Fibroblast of skin of scalp (primary cell): ENCODE measurements at regions not wholly inside any gene's neighbourhood (a gene's known extent, or its start where the extent isn't known, plus 50 kb on each side); places are given as distances from the start of the nearest gene placed in this dataset.
"Not testable (repeated sequence)": the region's sequence is repeated elsewhere in the genome, so short reads cannot be mapped to it uniquely, and the experiment has no call there.

Experiments
- DNase-seq: peaks from one replicate; pipeline ENCODE4 v3.0.0-alpha.2; 2013

GRCh38 chr20:22691369-22692118 lies 107.2 kb upstream of the FOXA2 start:
- DNase-seq: peak; percentile 77

- no peak for DNase-seq
These were observed 107.7 kb upstream of the FOXA2 start for GRCh38 chr20:22692119-22692475.

- DNase-seq: not testable (repeated sequence)
These were observed 108.2 kb upstream of the FOXA2 start for GRCh38 chr20:22692620-22693019.

GRCh38 chr20:22696759-22697158 lies 112.4 kb upstream of the FOXA2 start:
- no peak for DNase-seq

- DNase-seq: no peak
These were observed 114.0 kb upstream of the FOXA2 start for GRCh38 chr20:22698259-22698842.

- no peak for DNase-seq
These were observed 115.0 kb upstream of the FOXA2 start for GRCh38 chr20:22699396-22699795.

GRCh38 chr20:22700367-22700766 lies 116.0 kb upstream of the FOXA2 start:
- peak; percentile 90 for DNase-seq

- no peak for DNase-seq
These were observed 117.4 kb upstream of the FOXA2 start for GRCh38 chr20:22701679-22702308.

- DNase-seq: no peak
These were observed 119.5 kb upstream of the FOXA2 start for GRCh38 chr20:22703843-22704242.

GRCh38 chr20:22711971-22712755 lies 127.8 kb upstream of the FOXA2 start:
- no peak for DNase-seq

GRCh38 chr20:22716821-22717351 lies 132.5 kb upstream of the FOXA2 start:
- peak; percentile 40 for DNase-seq

- DNase-seq: no peak
These were observed 133.1 kb upstream of the FOXA2 start for GRCh38 chr20:22717466-22717865.

GRCh38 chr20:22719167-22719591 lies 134.8 kb upstream of the FOXA2 start:
- DNase-seq: no peak

GRCh38 chr20:22720206-22720605 lies 135.8 kb upstream of the FOXA2 start:
- DNase-seq: no peak

- no peak for DNase-seq
These were observed 138.4 kb upstream of the FOXA2 start for GRCh38 chr20:22722811-22723210.

GRCh38 chr20:22723659-22724058 lies 139.3 kb upstream of the FOXA2 start:
- peak; percentile 64 for DNase-seq

- no peak for DNase-seq
These were observed 143.9 kb upstream of the FOXA2 start for GRCh38 chr20:22728146-22728745.

- DNase-seq: no peak
These were observed 144.8 kb upstream of the FOXA2 start for GRCh38 chr20:22729180-22729579.

GRCh38 chr20:22729616-22730236 lies 145.4 kb upstream of the FOXA2 start:
- no peak for DNase-seq

- DNase-seq: no peak
These were observed 148.4 kb upstream of the FOXA2 start for GRCh38 chr20:22732751-22733150.

- not testable (repeated sequence) for DNase-seq
These were observed 150.7 kb upstream of the FOXA2 start for GRCh38 chr20:22734946-22735647.
